Skin epidermis (tissue), 12 donors: ENCODE measurements at regions not wholly inside any gene's neighbourhood (a gene's known extent, or its start where the extent isn't known, plus 50 kb on each side); places are given as distances from the start of the nearest gene placed in this dataset.
"Not testable (repeated sequence)": the region's sequence is repeated elsewhere in the genome, so short reads cannot be mapped to it uniquely, and the experiment has no call there.

ENCODE experiments used
- H3K27ac ChIP-seq, 21 experiments: fragments of 200-600 bp; sonication (generic) in 11 of 21; one replicate each; pipeline ENCODE4 v1.5.0; 2020; ENCODE audit warnings: mild to moderate bottlenecking in 3 of 21, inconsistent platforms in 2 of 21, moderate library complexity in 2 of 21
- H3K4me3 ChIP-seq, 7 experiments: fragments of 200-600 bp; sonication (generic) in 2 of 7; one replicate each; pipeline ENCODE4 v1.5.0; 2020; ENCODE audit warnings: inconsistent platforms in 2 of 7, mild to moderate bottlenecking in 2 of 7, moderate library complexity in 1 of 7

GRCh38 chr2:215653344-215654030, 217.6 kb upstream of the FN1 start:
- Histone ChIP-seq H3K4me3 (no peak overlapping the region), H3K27ac (peak overlapping the region in 3 of 21 experiments; percentile 18 to 52 (median 48))

GRCh38 chr2:215652388-215652787, 216.5 kb upstream of the FN1 start:
- Histone ChIP-seq H3K27ac (no peak overlapping the region), H3K4me3 (no peak overlapping the region)

- H3K27ac ChIP-seq: no peak overlapping the region
- H3K4me3 ChIP-seq: no peak overlapping the region
These were observed 215.5 kb upstream of the FN1 start for GRCh38 chr2:215651412-215651811.

GRCh38 chr2:215644233-215644897, 208.5 kb upstream of the FN1 start:
- no peak overlapping the region for H3K4me3 ChIP-seq
- no peak overlapping the region for H3K27ac ChIP-seq

- no peak overlapping the region for H3K27ac ChIP-seq
These were observed 202.8 kb upstream of the FN1 start for GRCh38 chr2:215638687-215639086.

GRCh38 chr2:215637651-215638050, 201.8 kb upstream of the FN1 start:
- H3K27ac ChIP-seq: no peak overlapping the region

More at GRCh38 chr2:215638687-215639086, 202.8 kb upstream of the FN1 start:
- no peak overlapping the region for H3K4me3 ChIP-seq

GRCh38 chr2:215636816-215637215, 200.9 kb upstream of the FN1 start:
- H3K27ac ChIP-seq: no peak overlapping the region
- no peak overlapping the region for H3K4me3 ChIP-seq

More at GRCh38 chr2:215637651-215638050, 201.8 kb upstream of the FN1 start:
- H3K4me3 ChIP-seq: no peak overlapping the region

GRCh38 chr2:215635788-215636139, 199.9 kb upstream of the FN1 start:
- H3K27ac ChIP-seq: no peak overlapping the region
- H3K4me3 ChIP-seq: no peak overlapping the region

- no peak overlapping the region for H3K27ac ChIP-seq
- H3K4me3 ChIP-seq: no peak overlapping the region
These were observed 199.4 kb upstream of the FN1 start for GRCh38 chr2:215635071-215635787.

- Histone ChIP-seq H3K4me3 (no peak overlapping the region), H3K27ac (no peak overlapping the region)
These were observed 197.5 kb upstream of the FN1 start for GRCh38 chr2:215633360-215633759.

GRCh38 chr2:215631696-215632095, 195.8 kb upstream of the FN1 start:
- no peak overlapping the region for H3K27ac ChIP-seq
- no peak overlapping the region for H3K4me3 ChIP-seq

GRCh38 chr2:215630796-215631195, 194.9 kb upstream of the FN1 start:
- H3K27ac ChIP-seq, H3K4me3 ChIP-seq: not testable (repeated sequence)

GRCh38 chr2:215627771-215628170, 191.9 kb upstream of the FN1 start:
- no peak overlapping the region for H3K27ac ChIP-seq
- H3K4me3 ChIP-seq: no peak overlapping the region

- H3K4me3 ChIP-seq: no peak overlapping the region
- H3K27ac ChIP-seq: no peak overlapping the region
These were observed 191.0 kb upstream of the FN1 start for GRCh38 chr2:215626812-215627281.

GRCh38 chr2:215626063-215626462, 190.2 kb upstream of the FN1 start:
- Histone ChIP-seq H3K4me3 (no peak overlapping the region), H3K27ac (no peak overlapping the region)

- no peak overlapping the region for H3K4me3 ChIP-seq
- no peak overlapping the region for H3K27ac ChIP-seq
These were observed 189.3 kb upstream of the FN1 start for GRCh38 chr2:215625207-215625606.

GRCh38 chr2:215624423-215624829, 188.6 kb upstream of the FN1 start:
- H3K27ac ChIP-seq: no peak overlapping the region
- H3K4me3 ChIP-seq: no peak overlapping the region

- Histone ChIP-seq H3K4me3 (no peak overlapping the region), H3K27ac (no peak overlapping the region)
These were observed 187.0 kb upstream of the FN1 start for GRCh38 chr2:215622837-215623236.

- no peak overlapping the region for H3K27ac ChIP-seq
- no peak overlapping the region for H3K4me3 ChIP-seq
These were observed 185.5 kb upstream of the FN1 start for GRCh38 chr2:215621381-215621780.

- no peak overlapping the region for H3K27ac ChIP-seq
- H3K4me3 ChIP-seq: no peak overlapping the region
These were observed 184.7 kb upstream of the FN1 start for GRCh38 chr2:215620528-215620927.

GRCh38 chr2:215619989-215620388, 184.1 kb upstream of the FN1 start:
- no peak overlapping the region for H3K4me3 ChIP-seq
- H3K27ac ChIP-seq: no peak overlapping the region
